BLaER1 treated with 17β-estradiol and CSF1 and Interleukin-3, amounts not matched to agents 10 nM and 100 nM (cell line): ENCODE measurements at regions not wholly inside any gene's neighbourhood (a gene's known extent, or its start where the extent isn't known, plus 50 kb on each side); places are given as distances from the start of the nearest gene placed in this dataset.
"Not testable (repeated sequence)": the region's sequence is repeated elsewhere in the genome, so short reads cannot be mapped to it uniquely, and the experiment has no call there.

Experiments used
- H3K27ac ChIP-seq, 11 experiments: shearing (Covaris generic); formaldehyde crosslinking; 2 replicates each; pipeline ENCODE4 v1.8.1; 2022
- H3K27me3 ChIP-seq, 11 experiments: shearing (Covaris generic); formaldehyde crosslinking; 2 replicates each; pipeline ENCODE4 v1.8.1; 2022
- H3K36me3 ChIP-seq, 11 experiments: shearing (Covaris generic); formaldehyde crosslinking; 2 replicates each; pipeline ENCODE4 v1.8.1; 2022
- H3K4me1 ChIP-seq, 10 experiments: shearing (Covaris generic); formaldehyde crosslinking; 2 replicates each; pipeline ENCODE4 v1.8.1; 2022
- H3K4me2 ChIP-seq, 11 experiments: shearing (Covaris generic); formaldehyde crosslinking; 2 replicates each; pipeline ENCODE4 v1.8.1; 2022
- H3K4me3 ChIP-seq, 10 experiments: shearing (Covaris generic); formaldehyde crosslinking; 2 replicates each; pipeline ENCODE4 v1.8.1; 2022
- H3K9ac ChIP-seq, 11 experiments: shearing (Covaris generic); formaldehyde crosslinking; 2 replicates each; pipeline ENCODE4 v1.8.1; 2022
- H3K9me3 ChIP-seq, 11 experiments: shearing (Covaris generic); formaldehyde crosslinking; replicated peaks in 1 of 11; 2 replicates each; pipeline ENCODE4 v1.8.1; 2022
- H4K20me1 ChIP-seq, 11 experiments: shearing (Covaris generic); formaldehyde crosslinking; 2 replicates each; pipeline ENCODE4 v1.8.1; 2022
- Cebpa-rat ChIP-seq, 11 experiments: shearing (Covaris generic); IDR thresholded peaks; 2 replicates each; pipeline ENCODE4 v1.8.1; 2022

- TF ChIP-seq Cebpa-rat (IDR thresholded peaks at IDR 0.05) = no peak
- H3K27me3 ChIP-seq = no peaks in the 10 kb centered on the region
- H3K4me3 ChIP-seq = no peak overlapping the region
- no peak overlapping the region for H3K27ac ChIP-seq
- no peaks in the 10 kb centered on the region for H4K20me1 ChIP-seq
- H3K9ac ChIP-seq = no peak overlapping the region
- no peaks in the 10 kb centered on the region for H3K9me3 ChIP-seq
- no peak overlapping the region for H3K4me2 ChIP-seq
- H3K4me1 ChIP-seq = no peaks in the 10 kb centered on the region
- H3K36me3 ChIP-seq = no peaks in the 10 kb centered on the region
Observed at GRCh38 chr13:68929075-68929745, 1178.4 kb upstream of the ATXN8OS start.

GRCh38 chr13:68927387-68928026 lies 1180.1 kb upstream of the ATXN8OS start:
- TF ChIP-seq Cebpa-rat (IDR thresholded peaks at IDR 0.05) = no peak
- Histone ChIP-seq H3K9ac (no peak overlapping the region), H3K4me1 (no peaks in the 10 kb centered on the region), H3K4me3 (no peak overlapping the region), H3K9me3 (no peaks in the 10 kb centered on the region), H3K27me3 (no peaks in the 10 kb centered on the region), H4K20me1 (no peaks in the 10 kb centered on the region), H3K27ac (no peak overlapping the region), H3K4me2 (no peak overlapping the region), H3K36me3 (no peaks in the 10 kb centered on the region)

GRCh38 chr13:68923995-68924394 lies 1183.6 kb upstream of the ATXN8OS start:
- H3K4me3 ChIP-seq = no peak overlapping the region
- no peak for TF ChIP-seq Cebpa-rat (IDR thresholded peaks at IDR 0.05)
- H3K4me2 ChIP-seq = no peak overlapping the region
- H4K20me1 ChIP-seq = no peaks in the 10 kb centered on the region
- H3K4me1 ChIP-seq = no peaks in the 10 kb centered on the region
- H3K9ac ChIP-seq = no peak overlapping the region
- H3K27me3 ChIP-seq = no peaks in the 10 kb centered on the region
- no peaks in the 10 kb centered on the region for H3K9me3 ChIP-seq
- no peak overlapping the region for H3K27ac ChIP-seq
- H3K36me3 ChIP-seq = no peaks in the 10 kb centered on the region

GRCh38 chr13:68908879-68909278 lies 1198.7 kb upstream of the ATXN8OS start:
- Histone ChIP-seq H3K4me3 (no peak overlapping the region), H3K4me1 (no peaks in the 10 kb centered on the region), H3K36me3 (no peaks in the 10 kb centered on the region), H3K27ac (no peak overlapping the region), H3K4me2 (no peak overlapping the region), H4K20me1 (no peaks in the 10 kb centered on the region), H3K9ac (no peak overlapping the region), H3K9me3 (peaks cover 9 to 40% (median 28%) of the 10 kb centered on the region in 11 experiments; a peak in 21 of 22 replicates), H3K27me3 (no peaks in the 10 kb centered on the region)
- TF ChIP-seq Cebpa-rat (IDR thresholded peaks at IDR 0.05) = no peak

GRCh38 chr13:68905186-68905585 lies 1202.4 kb upstream of the ATXN8OS start:
- no peak overlapping the region for H3K9ac ChIP-seq
- no peaks in the 10 kb centered on the region for H3K4me1 ChIP-seq
- H3K36me3 ChIP-seq = no peaks in the 10 kb centered on the region
- no peak overlapping the region for H3K27ac ChIP-seq
- H3K27me3 ChIP-seq = no peaks in the 10 kb centered on the region
- no peaks in the 10 kb centered on the region for H4K20me1 ChIP-seq
- H3K4me2 ChIP-seq = no peak overlapping the region
- no peak overlapping the region for H3K4me3 ChIP-seq
- peaks cover 1 to 30% (median 23%) of the 10 kb centered on the region in 11 experiments; a peak in 21 of 22 replicates for H3K9me3 ChIP-seq
- no peak for TF ChIP-seq Cebpa-rat (IDR thresholded peaks at IDR 0.05)

GRCh38 chr13:68897331-68897928 lies 1210.2 kb upstream of the ATXN8OS start:
- Histone ChIP-seq H3K36me3 (no peaks in the 10 kb centered on the region), H3K27me3 (no peaks in the 10 kb centered on the region), H3K4me2 (no peak overlapping the region), H3K4me1 (no peaks in the 10 kb centered on the region), H3K4me3 (no peak overlapping the region), H3K9ac (no peak overlapping the region), H4K20me1 (no peaks in the 10 kb centered on the region), H3K27ac (no peak overlapping the region), H3K9me3 (peaks cover 0 to 10% (median 4%) of the 10 kb centered on the region in 11 experiments; a peak in 9 of 22 replicates)
- TF ChIP-seq Cebpa-rat (IDR thresholded peaks at IDR 0.05) = no peak

GRCh38 chr13:68895696-68896095 lies 1211.9 kb upstream of the ATXN8OS start:
- no peak for TF ChIP-seq Cebpa-rat (IDR thresholded peaks at IDR 0.05)
- H3K9me3 ChIP-seq = peaks cover 0 to 10% (median 4%) of the 10 kb centered on the region in 11 experiments; a peak in 9 of 22 replicates
- no peaks in the 10 kb centered on the region for H3K36me3 ChIP-seq
- no peak overlapping the region for H3K9ac ChIP-seq
- no peak overlapping the region for H3K27ac ChIP-seq
- H3K27me3 ChIP-seq = no peaks in the 10 kb centered on the region
- no peak overlapping the region for H3K4me3 ChIP-seq
- H3K4me2 ChIP-seq = no peak overlapping the region
- no peaks in the 10 kb centered on the region for H3K4me1 ChIP-seq
- no peaks in the 10 kb centered on the region for H4K20me1 ChIP-seq

- H3K27ac ChIP-seq, H3K4me3 ChIP-seq, H3K4me1 ChIP-seq, H3K27me3 ChIP-seq, H3K9ac ChIP-seq, H4K20me1 ChIP-seq, H3K36me3 ChIP-seq, H3K4me2 ChIP-seq, H3K9me3 ChIP-seq: not testable (repeated sequence)
Observed at GRCh38 chr13:68893721-68894120, 1213.9 kb upstream of the ATXN8OS start.

GRCh38 chr13:68892596-68892995 lies 1215.0 kb upstream of the ATXN8OS start:
- H3K4me1 ChIP-seq, H3K36me3 ChIP-seq, H4K20me1 ChIP-seq, H3K27me3 ChIP-seq, H3K9me3 ChIP-seq, H3K9ac ChIP-seq, H3K27ac ChIP-seq, H3K4me3 ChIP-seq, H3K4me2 ChIP-seq: not testable (repeated sequence)

GRCh38 chr13:68890101-68890500 lies 1217.5 kb upstream of the ATXN8OS start:
- not testable (repeated sequence) for H3K9me3 ChIP-seq, H3K27ac ChIP-seq, H4K20me1 ChIP-seq, H3K4me3 ChIP-seq, H3K36me3 ChIP-seq, H3K27me3 ChIP-seq, H3K4me1 ChIP-seq, H3K9ac ChIP-seq, H3K4me2 ChIP-seq
